Stimulated activated CD4-positive, alpha-beta T cell treated with anti-CD3 and anti-CD28 coated beads, Interleukin-15, amount 100 ng/mL, for 1 hour (primary cell): ENCODE measurements at regions not wholly inside any gene's neighbourhood (a gene's known extent, or its start where the extent isn't known, plus 50 kb on each side); places are given as distances from the start of the nearest gene placed in this dataset.
"Not testable (repeated sequence)": the region's sequence is repeated elsewhere in the genome, so short reads cannot be mapped to it uniquely, and the experiment has no call there.

ENCODE experiments used
- DNase-seq, 2 donors: peaks; one replicate each; pipeline ENCODE4 v3.0.0-alpha.2; 2020; ENCODE audit warnings: low read depth in 1 of 2, low spot score in 1 of 2

DNA sequence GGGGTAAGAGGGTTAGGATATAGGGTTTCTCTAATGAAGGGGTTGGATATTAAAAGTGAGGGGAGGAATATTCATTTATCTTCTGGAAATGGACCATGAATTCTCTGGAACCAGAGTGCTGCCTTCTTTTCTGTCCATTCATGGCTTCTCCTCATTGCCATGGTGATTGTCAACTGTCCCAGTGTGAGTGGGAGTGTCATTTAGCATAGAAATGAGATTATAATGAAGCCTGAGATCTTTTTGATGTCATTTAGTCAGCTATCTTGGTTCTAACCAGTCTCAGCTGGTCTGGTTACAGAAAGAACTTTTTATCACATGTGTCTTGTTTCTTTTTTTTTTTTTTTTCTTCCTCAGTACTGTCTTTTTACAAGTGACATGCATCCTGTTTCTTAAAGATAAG lies 497.3 kb upstream of the PITX2 start:
- DNase-seq: no peak

DNA sequence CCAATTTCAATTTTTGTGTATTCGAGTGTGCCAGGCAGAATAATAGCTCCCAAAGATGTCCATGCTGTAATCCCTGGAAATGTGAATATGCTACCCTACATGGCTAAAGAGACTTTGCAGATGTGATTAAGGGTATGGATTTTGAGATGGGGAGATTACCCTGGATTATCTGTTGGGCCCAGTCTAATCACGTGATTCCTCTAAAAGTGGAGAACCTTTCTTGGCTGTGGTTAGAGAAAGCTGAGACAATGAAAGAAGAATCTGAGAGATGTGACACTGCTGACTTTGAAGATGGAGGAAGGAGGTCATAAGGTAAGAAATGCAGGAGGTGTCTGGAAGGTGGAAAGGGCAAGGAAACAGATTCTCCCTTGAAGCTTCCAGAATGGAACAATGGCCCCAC lies 503.5 kb upstream of the PITX2 start:
- DNase-seq: no peak

DNA sequence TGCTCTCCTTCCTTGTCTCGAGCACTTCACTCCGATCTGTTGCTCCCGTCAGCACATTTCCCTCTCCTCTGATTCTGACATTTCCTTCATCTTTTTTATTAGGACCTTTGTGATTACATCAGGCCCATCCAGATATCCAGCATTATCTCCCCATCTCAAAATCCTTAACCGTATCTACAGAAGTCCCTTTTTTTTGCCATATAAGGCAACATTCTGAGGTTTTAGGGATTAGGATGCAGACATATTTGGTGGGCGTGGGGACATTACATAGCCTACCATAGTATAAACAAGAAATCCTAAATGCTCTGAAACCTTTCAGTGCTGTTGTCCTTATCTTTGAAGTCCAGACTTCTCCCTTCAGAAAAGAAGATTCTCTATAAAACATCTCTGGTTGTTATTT lies 505.0 kb upstream of the PITX2 start:
- DNase-seq: no peak

DNA sequence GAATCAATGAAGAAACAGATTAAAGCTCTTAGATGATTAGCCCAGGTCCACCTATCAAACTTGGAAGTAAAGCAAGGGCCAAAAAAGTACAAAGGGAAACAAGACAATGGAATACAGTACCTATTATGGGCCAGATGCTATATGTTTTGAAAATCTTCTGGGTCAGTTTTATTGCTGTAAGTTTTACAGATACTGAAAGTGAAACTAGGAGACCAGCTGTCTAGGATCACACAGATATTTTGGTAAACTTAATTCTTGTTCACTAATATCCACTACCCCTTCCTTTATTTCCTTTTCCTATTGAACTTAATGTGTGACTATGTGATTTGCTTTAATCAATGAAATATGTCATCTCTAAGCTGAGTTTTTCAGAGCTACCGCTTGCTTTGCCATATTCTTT lies 505.4 kb upstream of the PITX2 start:
- DNase-seq: no peak

DNA sequence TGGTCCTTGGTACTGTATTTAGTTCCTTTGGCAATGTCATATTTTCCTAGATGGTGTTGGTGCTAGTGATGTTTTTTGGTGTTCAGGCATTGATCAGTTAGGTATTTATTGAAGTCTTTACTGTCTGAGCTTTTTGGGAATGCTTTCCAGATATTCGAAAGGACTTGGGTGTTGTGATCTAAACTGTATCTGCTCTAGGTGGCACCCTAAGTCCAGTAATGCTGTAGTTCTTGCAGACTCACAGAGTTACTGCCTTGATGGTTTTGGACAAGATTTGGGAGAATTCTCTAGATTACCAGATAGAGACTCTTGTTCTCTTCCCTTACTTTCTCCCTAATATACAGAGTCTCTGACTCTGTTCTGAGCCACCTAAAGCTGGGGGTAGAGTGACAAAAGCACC lies 513.6 kb upstream of the PITX2 start:
- DNase-seq: no peak

DNA sequence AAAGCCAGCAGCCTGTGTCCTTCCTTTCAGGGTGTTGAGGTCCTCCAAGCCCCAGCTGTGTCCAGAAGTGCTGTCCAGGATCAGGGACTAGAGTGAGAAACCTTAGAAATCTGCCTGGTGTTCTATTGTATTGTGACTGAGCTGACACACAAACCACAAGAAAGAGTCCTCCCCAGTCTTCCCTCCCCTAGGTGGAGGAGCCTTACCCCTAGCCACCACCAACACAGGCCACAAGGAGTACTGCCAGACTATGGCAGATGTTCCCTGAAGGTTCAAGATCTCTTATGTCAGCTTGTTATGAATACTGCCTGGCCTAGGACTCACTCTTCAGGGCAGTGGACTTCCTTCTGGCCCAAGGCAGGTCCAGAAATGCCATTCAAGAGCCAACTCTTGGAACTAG lies 514.1 kb upstream of the PITX2 start:
- no peak for DNase-seq

DNA sequence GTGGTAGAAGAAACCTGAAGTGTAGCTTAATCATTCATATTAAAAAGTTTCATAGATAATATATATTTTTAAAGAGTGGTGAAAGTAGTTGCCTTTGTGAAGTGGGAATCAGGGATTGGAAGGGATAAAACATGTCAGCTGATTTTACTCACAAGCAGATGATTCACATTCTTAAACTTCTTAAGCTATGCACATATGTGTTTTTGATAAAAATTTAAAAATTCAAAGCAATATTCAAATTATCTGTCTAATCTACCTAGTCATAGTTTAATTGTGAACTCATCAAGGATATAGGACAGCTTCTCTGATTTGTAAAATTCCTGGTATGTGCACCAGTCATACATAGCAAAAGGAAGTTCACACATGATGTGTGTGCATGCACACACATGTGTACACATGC lies 520.6 kb upstream of the PITX2 start:
- no peak for DNase-seq

DNA sequence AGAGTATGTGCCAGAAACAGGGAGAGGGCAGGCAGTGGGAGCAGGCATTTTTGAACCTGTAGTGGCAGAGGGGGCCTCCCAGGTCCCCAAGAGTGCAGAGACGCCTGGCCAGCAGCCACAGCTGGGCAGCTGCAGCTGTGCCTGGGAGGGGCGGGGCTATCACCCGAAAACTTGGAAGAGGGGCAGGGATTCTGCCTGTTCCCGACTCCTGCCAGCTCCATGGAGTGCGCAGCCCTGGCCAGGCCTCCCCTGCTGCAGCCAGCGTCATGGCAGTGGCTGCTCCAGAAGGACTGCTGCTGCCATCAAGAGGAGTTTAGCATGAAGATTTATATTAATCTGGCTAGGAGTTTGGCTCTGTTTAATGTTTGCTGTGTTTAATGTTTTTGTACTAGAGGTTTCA lies 532.1 kb upstream of the PITX2 start:
- no peak for DNase-seq

DNA sequence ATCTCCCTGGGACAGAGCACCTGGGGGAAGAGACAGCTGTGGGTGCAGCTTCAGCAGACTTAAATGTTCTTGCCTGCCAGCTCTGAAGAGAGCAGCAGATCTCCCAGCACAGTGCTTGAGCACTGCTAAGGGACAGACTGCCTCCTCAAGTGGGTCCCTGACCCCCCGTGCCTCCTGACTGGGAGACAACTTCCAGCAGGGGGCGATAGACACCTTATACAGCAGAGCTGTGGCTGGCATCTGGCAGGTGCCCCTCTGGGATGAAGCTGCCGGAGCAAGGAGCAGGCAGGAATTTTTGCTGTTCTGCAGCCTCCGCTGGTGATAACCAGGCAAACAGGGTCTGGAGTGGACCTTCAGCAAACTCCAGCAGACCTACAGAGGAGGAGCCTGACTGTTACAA lies 541.7 kb upstream of the PITX2 start:
- not testable (repeated sequence) for DNase-seq

DNA sequence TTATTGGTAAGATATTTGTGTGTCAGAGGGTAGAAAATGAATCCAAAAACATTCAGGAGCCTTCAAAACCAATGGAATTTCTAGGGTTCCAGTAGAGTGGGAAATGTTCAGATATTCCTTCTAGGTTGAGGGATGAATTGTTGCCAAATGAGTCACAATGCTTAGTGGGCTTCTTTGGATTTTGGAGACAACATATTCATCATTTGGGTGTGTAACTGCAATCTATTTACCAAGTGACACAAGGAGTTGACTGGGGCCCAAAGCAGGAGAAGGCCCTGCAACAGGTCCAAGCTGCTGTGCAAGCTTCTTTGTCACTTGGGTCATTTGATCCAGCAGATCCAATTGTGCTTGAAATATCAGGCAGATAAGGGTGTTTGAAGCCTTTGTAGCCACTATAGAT lies 551.5 kb upstream of the PITX2 start:
- DNase-seq: no peak

DNA sequence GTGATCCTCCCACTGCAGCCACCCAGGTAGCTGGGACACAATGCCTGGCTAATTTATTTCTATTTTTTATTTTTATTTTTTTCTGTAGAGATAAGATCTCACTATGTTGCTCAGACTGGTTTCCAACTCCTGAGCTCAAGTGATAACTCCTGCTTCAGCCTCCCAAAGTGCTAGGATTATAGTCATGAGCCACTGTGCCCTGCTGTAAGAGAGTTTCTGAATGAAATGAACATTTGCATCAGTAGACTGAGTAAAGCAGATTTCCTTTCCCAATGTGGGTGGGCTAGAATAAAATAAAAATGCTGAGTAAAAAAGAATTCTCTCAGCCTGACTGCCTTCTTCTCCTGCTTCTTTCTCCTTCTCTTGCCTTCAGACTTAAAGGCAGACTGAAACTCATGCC lies 555.4 kb upstream of the PITX2 start:
- DNase-seq: no peak

DNA sequence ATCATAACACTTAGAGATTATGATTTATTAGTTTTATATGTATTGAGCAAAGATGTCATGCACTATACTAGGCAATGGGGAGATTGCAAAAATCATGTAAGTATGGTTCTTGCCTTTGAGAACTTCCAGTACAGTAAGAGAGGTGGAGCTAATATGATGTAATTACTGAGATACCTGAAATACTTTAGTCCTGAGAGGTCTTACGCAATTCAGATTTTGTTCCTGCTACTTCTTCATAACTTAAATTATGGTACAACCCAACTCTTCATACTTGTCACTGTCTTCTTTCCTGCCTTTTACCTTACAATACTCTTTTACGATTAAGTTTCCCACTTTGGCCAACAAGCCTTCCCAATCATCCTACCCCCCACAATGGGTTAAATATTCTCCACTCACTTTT lies 564.2 kb upstream of the PITX2 start:
- DNase-seq: no peak

DNA sequence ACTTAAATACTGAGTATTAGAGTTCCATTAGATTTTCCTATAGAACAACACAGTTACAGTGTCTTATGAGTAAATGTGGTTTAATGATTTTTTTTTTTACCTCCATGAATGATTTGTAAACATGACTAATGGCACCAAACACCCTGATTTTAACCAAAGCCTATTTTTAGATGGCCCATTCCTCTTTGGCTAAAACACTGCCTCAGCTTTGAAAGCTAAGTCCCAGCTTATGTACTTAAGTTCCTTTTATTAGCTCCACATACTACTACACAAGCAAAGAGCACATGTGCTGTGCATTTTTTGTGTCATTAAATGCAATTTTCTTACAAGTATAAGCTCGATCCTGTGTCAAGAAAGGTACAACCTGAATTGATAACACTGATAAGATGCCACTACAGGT lies 575.6 kb upstream of the PITX2 start:
- DNase-seq: no peak

DNA sequence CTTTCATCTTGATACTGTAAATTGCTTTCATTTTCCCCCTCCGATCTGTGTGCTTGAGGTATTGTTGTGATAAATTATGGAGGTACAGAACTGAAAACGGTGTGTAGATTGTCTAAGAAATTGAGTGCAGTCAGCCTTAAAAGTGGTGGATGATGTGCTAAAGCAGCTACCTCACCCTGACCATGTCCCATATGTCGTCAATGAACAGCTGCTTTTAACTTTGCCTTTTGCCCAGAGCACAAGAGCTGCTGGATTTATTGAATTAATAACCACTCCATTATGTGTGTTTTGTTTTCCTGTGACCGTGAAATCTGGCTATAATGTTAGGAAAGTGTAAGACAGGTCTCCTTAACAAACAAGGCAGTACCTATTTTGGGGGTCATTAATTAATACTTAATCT lies 581.9 kb upstream of the PITX2 start:
- DNase-seq: no peak

DNA sequence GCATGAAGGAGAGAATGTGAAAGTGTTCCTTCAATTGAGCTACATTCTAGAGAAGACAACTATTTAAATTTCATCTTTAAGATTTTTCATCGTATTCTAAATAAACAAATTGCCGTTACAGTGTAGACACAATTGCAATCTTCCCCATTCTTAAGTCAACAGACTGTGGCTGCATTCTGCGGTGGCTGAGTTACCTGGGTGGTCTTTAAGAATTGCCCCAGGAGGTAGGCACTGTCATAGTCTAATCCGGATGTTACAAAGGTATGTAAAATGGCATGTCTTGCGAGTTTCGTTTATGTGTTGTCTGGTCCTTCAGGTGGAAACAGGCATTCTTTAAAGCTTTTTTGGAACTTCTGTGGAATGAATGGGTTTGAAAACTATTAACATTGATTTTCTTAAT lies 586.1 kb upstream of the PITX2 start:
- DNase-seq: no peak

DNA sequence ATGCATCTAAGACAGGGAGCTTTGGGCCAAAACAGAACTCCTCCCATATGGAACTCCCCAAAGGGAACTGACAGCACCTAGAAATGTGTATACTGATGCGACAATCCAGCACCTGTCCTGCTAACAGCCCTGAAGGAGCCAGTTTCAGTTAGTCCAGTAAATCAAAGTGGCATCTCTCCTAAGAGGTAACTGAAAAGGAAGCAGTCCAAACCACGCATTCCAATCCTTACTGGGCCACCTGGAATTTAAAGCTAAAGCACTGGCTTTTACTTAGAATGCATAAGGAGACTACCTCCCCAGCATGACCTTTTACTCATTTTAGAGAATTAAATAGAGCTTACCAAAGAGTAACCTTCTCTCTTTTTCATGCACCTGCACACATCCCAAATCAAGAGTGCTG lies 586.8 kb upstream of the PITX2 start:
- DNase-seq: no peak

DNA sequence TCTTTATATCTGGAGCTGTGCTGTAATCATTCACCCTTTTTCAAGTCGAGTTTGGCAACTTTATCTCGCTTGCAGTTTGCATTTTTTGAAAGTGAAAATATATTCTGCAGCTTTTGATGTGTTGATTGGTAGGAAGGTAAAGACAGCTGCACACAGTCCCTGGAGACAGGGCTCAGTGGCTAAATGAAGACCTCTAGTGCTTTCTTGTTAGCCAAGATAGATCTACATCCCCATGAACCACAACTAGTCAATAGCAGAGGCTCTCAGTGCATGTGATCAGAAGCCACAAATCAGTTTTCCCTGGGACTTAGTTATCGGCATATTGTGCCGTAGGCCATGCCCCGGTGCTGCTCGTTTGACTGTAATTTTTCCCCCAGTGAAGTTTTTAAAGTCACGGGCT lies 587.7 kb upstream of the PITX2 start:
- no peak for DNase-seq

DNA sequence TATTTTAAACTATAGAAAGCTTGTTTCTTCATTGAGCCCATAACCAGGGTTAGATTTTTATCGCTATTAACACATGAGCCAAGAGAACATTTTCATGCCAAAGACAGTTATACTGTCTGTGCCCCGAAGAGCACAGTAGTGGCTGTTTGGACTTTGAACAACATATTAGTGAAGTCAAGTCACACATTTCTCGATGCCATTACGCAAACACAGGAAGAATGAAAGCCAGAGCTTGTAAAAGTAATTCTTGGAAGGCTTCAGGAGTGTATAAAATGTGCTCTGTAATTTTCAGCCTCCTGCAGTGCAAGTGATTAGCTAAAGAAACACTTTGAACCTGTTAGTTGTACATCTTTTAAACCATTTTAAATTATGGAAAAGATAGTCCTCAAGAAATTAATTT lies 590.7 kb upstream of the PITX2 start:
- no peak for DNase-seq

DNA sequence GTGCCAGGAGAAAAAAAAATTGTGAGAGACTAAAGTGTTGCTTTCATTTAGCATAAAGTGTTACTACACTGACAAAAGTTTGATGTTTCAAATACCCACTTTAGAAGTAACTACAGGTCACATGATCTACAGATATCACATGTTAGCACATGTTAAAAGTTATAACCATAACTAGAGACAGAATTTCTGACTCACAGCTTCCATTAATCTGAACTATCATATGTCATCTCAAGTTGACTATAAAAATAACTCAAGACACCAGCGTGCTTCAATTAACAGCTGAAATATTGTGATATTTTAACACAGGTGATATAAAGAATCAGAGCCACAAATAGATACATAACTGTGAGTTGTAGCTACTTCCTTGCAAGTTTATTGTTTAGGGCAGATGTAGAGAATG lies 591.5 kb upstream of the PITX2 start:
- DNase-seq: no peak

DNA sequence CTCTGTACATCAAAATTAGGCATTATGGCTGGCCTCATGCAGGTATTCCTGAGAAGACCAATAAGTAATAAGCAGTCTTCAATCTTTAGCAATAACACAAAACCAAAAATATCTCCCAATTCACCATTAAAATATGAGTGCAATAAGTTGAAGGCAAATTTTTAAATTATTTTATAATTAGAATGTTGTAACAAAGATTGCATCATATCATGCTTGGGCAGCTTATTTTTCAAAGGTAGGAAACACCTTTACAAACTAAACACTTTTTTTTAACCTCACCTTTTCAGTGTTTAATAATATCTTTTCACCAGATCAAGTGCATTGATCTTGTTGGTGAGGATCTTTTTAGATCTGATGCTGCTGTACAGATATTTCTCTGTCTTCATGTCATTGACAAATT lies 592.9 kb upstream of the PITX2 start:
- DNase-seq: no peak

DNA sequence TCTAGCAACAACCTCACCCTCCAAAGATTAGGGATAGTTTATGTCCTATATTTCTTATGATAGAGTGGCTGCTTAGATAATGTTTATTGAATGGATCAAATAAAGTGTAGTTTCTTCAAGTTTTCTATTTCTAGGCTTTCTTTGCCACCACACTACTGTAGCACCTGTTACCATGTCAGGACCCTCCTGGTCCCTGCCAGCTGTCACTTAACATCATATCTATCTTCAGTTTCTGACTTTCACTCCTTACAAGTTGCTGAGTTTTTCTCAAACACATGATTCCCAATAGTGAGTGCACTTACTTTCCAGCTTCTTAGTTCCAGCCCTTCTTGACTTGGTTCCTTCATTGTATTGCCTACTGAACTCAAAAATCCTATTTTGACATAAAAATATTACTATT lies 593.9 kb upstream of the PITX2 start:
- DNase-seq: no peak

DNA sequence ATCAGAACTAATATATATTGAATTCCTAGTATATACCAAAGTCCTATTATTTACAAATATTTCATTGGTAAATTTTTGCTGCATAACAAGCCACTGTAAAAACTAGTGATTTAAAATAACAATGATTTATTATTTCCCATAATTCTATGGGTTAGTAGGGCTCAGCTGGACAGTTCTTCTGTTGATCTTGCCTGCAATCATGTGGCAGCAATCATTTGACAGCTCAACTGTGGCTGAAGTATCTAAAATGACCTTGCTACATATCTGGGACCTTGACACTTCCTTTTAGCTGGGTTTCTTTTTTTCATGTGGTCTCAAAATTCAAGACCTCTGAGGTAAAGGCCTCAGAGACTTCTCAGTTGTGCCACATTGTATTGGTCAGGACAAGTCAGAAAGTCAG lies 598.5 kb upstream of the PITX2 start:
- DNase-seq: no peak

DNA sequence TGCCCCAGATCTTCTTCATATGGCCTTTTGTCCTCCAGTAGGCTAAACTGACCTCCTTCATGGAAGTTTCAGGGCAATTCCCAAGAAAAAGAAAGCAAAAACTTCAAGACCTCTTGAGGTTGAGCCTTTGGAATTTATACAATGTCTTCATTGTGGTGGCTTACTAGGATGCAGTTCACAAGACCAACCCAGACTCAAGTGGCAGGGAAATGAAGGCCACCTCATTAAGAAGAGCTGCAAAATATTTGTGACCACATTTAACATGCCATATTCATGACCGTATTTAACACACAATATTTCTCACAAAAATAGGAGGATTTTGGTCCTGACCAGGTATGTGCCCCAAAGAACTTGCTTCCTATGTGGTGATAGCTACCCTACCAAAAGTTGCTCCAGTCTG lies 605.5 kb upstream of the PITX2 start:
- DNase-seq: no peak

DNA sequence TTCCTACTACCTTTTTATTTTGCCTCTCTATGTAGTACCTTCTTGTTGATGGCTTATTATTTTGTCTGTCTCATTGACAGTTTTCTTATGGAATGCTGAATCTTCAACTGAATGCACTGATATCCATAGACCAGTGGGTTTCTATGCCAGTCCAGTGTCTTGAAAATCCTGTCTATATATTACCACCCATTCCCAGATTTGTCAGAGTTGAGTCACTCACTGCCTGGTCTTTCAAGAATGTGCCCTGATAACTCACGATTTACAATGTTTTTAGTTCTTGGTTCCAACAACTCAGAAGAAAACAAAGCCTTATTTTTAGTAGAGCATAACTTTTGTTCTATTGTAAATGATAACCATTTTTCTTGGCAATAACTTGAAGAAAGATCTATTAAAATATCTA lies 606.0 kb upstream of the PITX2 start:
- no peak for DNase-seq

DNA sequence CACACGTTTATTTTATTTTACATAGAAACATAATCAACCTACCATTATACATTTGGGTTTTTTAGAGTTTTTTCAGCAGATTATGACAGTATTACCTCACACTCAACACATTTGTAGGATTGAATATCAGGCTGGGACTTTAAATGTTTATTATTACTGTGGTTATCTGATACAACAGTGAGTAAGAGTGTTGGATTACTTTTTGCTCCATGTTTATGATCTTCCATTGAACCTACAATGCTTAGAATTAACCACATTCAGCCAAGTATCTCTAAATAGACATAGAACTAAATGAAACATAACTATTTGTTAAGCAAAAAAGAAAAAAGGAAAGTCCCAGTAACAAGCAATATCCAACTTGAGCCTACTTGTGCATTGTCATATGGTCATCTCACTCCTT lies 607.4 kb upstream of the PITX2 start:
- DNase-seq: no peak
